Activated CD8-positive, alpha-beta T cell treated with anti-CD3 and anti-CD28 coated beads for 36 hours (primary cell): ENCODE measurements at regions not wholly inside any gene's neighbourhood (a gene's known extent, or its start where the extent isn't known, plus 50 kb on each side); places are given as distances from the start of the nearest gene placed in this dataset.

Experiments
- ATAC-seq: fragments of 200-7000 bp; cut with Tn5 transposase; one replicate; pipeline ENCODE4 v1.10.0; 2021; ENCODE audit warnings: mild to moderate bottlenecking, moderate library complexity
- CTCF ChIA-PET: fragments of 350-600 bp; sonication (Branson Sonifier 250); formaldehyde crosslinking; loops from one replicate; lab custom pipeline; 2021; ENCODE audit warnings: antibody characterized with exemption; lab: Charles Lee
- POLR2A ChIA-PET: fragments of 350-600 bp; sonication (Branson Sonifier 250); formaldehyde crosslinking; loops from one replicate; lab custom pipeline; 2021; ENCODE audit warnings: antibody characterized with exemption; lab: Charles Lee
- DNase-seq: peaks from one replicate; pipeline ENCODE4 v3.0.0-alpha.2; 2020
- H3K27ac Mint-ChIP-seq: one replicate; pipeline ENCODE4 v1.8.0; 2021; ENCODE audit warnings: mild to moderate bottlenecking, mixed read lengths
- H3K27me3 Mint-ChIP-seq: one replicate; pipeline ENCODE4 v1.8.0; 2021; ENCODE audit warnings: mixed read lengths
- H3K36me3 Mint-ChIP-seq: one replicate; pipeline ENCODE4 v1.8.0; 2021; ENCODE audit warnings: low read depth, mixed read lengths
- H3K4me1 Mint-ChIP-seq: one replicate; pipeline ENCODE4 v1.8.0; 2021; ENCODE audit warnings: low read depth, mixed read lengths
- H3K4me3 Mint-ChIP-seq: one replicate; pipeline ENCODE4 v1.8.0; 2021; ENCODE audit warnings: mild to moderate bottlenecking, moderate library complexity, mixed read lengths
- H3K9me3 Mint-ChIP-seq: one replicate; pipeline ENCODE4 v1.8.0; 2021; ENCODE audit warnings: mixed read lengths
- CTCF ChIP-seq: fragments of 200-600 bp; IDR thresholded peaks from one replicate; pipeline ENCODE4 v1.8.0; 2022; ENCODE audit warnings: antibody characterized with exemption, mild to moderate bottlenecking
- intact Hi-C: fragments of 100-400 bp; cut with micrococcal nuclease; formaldehyde crosslinking; loops from one replicate; pipeline ENCODE4 v1.10.0; 2022

GRCh38 chr2:41180387-41180786, 728.5 kb upstream of the SLC8A1 start:
- ATAC-seq (no peak), DNase-seq (no peak)
- Mint-ChIP-seq H3K36me3 (no peaks in the 10 kb centered on the region), H3K4me1 (no peaks in the 10 kb centered on the region), H3K27me3 (no peaks in the 10 kb centered on the region), H3K27ac (no peak overlapping the region), H3K4me3 (no peak overlapping the region), H3K9me3 (no peaks in the 10 kb centered on the region)
- TF ChIP-seq CTCF, result no peak
- CTCF ChIA-PET, result no interaction called here
- POLR2A ChIA-PET, result no interaction called here
- intact Hi-C loops, result no loop called here

GRCh38 chr2:41182961-41183360, 731.1 kb upstream of the SLC8A1 start:
- Mint-ChIP-seq H3K4me3 (no peak overlapping the region), H3K9me3 (peaks cover 4% of the 10 kb centered on the region), H3K27ac (no peak overlapping the region), H3K36me3 (no peaks in the 10 kb centered on the region), H3K27me3 (no peaks in the 10 kb centered on the region), H3K4me1 (no peaks in the 10 kb centered on the region)
- POLR2A ChIA-PET, result no interaction called here
- CTCF ChIA-PET, result no interaction called here
- no peak for DNase-seq
- intact Hi-C loops, result no loop called here
- TF ChIP-seq CTCF, result no peak
- no peak for ATAC-seq

- H3K4me3 Mint-ChIP-seq, result no peak overlapping the region
- intact Hi-C loops, result no loop called here
- no peak for DNase-seq
- no peaks in the 10 kb centered on the region for H3K4me1 Mint-ChIP-seq
- POLR2A ChIA-PET, result no interaction called here
- no peak for ATAC-seq
- H3K36me3 Mint-ChIP-seq, result no peaks in the 10 kb centered on the region
- H3K9me3 Mint-ChIP-seq, result peaks cover 4% of the 10 kb centered on the region
- no peak overlapping the region for H3K27ac Mint-ChIP-seq
- CTCF ChIA-PET, result no interaction called here
- no peak for TF ChIP-seq CTCF
- no peaks in the 10 kb centered on the region for H3K27me3 Mint-ChIP-seq
Measured at GRCh38 chr2:41187376-41188122, 735.7 kb upstream of the SLC8A1 start.

- no peaks in the 10 kb centered on the region for H3K9me3 Mint-ChIP-seq
- TF ChIP-seq CTCF, result no peak
- no peak overlapping the region for H3K4me3 Mint-ChIP-seq
- H3K36me3 Mint-ChIP-seq, result no peaks in the 10 kb centered on the region
- ATAC-seq (no peak), DNase-seq (no peak)
- H3K27me3 Mint-ChIP-seq, result no peaks in the 10 kb centered on the region
- CTCF ChIA-PET, result no interaction called here
- intact Hi-C loops, result no loop called here
- no peak overlapping the region for H3K27ac Mint-ChIP-seq
- H3K4me1 Mint-ChIP-seq, result no peaks in the 10 kb centered on the region
- POLR2A ChIA-PET, result no interaction called here
Measured at GRCh38 chr2:41194230-41194629, 742.3 kb upstream of the SLC8A1 start.

- intact Hi-C loops, result no loop called here
- ATAC-seq (no peak), DNase-seq (no peak)
- Mint-ChIP-seq H3K27me3 (no peaks in the 10 kb centered on the region), H3K4me3 (no peak overlapping the region), H3K36me3 (no peaks in the 10 kb centered on the region), H3K27ac (no peak overlapping the region), H3K9me3 (no peaks in the 10 kb centered on the region), H3K4me1 (no peaks in the 10 kb centered on the region)
- ChIA-PET POLR2A (no interaction called here), CTCF (no interaction called here)
- no peak for TF ChIP-seq CTCF
Measured at GRCh38 chr2:41197781-41198180, 745.9 kb upstream of the SLC8A1 start.
